ENCODE measurements at regions not wholly inside any gene's neighbourhood (a gene's known extent, or its start where the extent isn't known, plus 50 kb on each side); places are given as distances from the start of the nearest gene placed in this dataset.

DNA sequence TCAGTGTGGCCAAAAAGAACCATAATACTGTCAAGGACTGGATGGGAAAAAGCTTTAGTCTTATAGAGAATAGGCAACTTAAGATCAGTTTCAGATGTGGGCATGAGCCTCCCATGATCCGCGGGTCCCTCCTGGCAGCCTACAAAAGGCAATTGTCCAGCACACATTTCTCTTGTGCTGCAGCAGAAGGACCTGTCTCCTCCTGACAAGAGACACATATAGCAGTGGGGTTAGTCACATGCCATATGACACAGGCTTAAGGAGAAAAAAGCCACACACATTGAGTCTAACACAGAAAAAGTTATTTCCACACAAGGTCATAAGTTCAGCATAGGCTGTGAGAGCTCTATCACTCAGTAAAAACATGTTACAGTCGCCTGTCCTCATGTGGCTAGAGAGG, 1378.7 kb upstream of the PRR20A start:
- no peaks in the 10 kb centered on the region for H3K4me1 ChIP-seq (ENCODE audit: insufficient read depth, low read length, poor library complexity, severe bottlenecking)
- no peaks in the 10 kb centered on the region for H3K36me3 ChIP-seq (ENCODE audit: insufficient read depth, low read length)
- no peak overlapping the region for H3K4me3 ChIP-seq (ENCODE audit: low read depth, low read length, poor library complexity, severe bottlenecking)
- ChIA-PET POLR2A (no interaction called here), CTCF (ENCODE audit: unreplicated experiment) (no interaction called here)
- H3K4me2 ChIP-seq (ENCODE audit: low read length): no peak overlapping the region
- no peak for TF ChIP-seq EZH2phosphoT487 (IDR thresholded peaks at IDR 0.05; ENCODE audit: borderline replicate concordance, low read depth, low read length)
- TF ChIP-seq CTCF (conservative IDR thresholded peaks at IDR 0.05; ENCODE audit: low read length): no peak
- no peak for DNase-seq (ENCODE audit: low spot score)
- no peaks in the 10 kb centered on the region for H3K79me2 ChIP-seq (ENCODE audit: insufficient read depth, low read depth, low read length)
- no peaks in the 10 kb centered on the region for H3K9me2 ChIP-seq (ENCODE audit: insufficient read depth, low read length)
- no peaks in the 10 kb centered on the region for H4K20me1 ChIP-seq (ENCODE audit: insufficient read depth, low read length)
- H3K9me3 ChIP-seq (ENCODE audit: low read length): no peaks in the 10 kb centered on the region
- H2AFZ ChIP-seq (ENCODE audit: low read length): no peak overlapping the region
- intact Hi-C loops (cut with micrococcal nuclease; ENCODE audit: unreplicated experiment): no loop called here
- H3K27ac ChIP-seq (ENCODE audit: low read depth, low read length, poor library complexity, severe bottlenecking): no peak overlapping the region
- no TSS peak for BruUV-seq (replicated peaks)

- CTCF ChIA-PET (ENCODE audit: unreplicated experiment): no interaction called here
- H3K4me2 ChIP-seq (ENCODE audit: low read length): no peak overlapping the region
- H4K20me1 ChIP-seq (ENCODE audit: insufficient read depth, low read length): no peaks in the 10 kb centered on the region
- no peaks in the 10 kb centered on the region for H3K4me1 ChIP-seq (ENCODE audit: insufficient read depth, low read length, poor library complexity, severe bottlenecking)
- no peaks in the 10 kb centered on the region for H3K36me3 ChIP-seq (ENCODE audit: insufficient read depth, low read length)
- BruUV-seq (replicated peaks): no TSS peak
- H2AFZ ChIP-seq (ENCODE audit: low read length): no peak overlapping the region
- intact Hi-C loops (cut with micrococcal nuclease; ENCODE audit: unreplicated experiment): no loop called here
- POLR2A ChIA-PET: no interaction called here
- H3K27ac ChIP-seq (ENCODE audit: low read depth, low read length, poor library complexity, severe bottlenecking): no peak overlapping the region
- no peak for DNase-seq (ENCODE audit: low spot score)
- H3K79me2 ChIP-seq (ENCODE audit: insufficient read depth, low read depth, low read length): no peaks in the 10 kb centered on the region
- H3K9me3 ChIP-seq (ENCODE audit: low read length): 0 out of 2 replicates have a peak, but pooled peaks cover 4% of the 10 kb centered on the region
- H3K9me2 ChIP-seq (ENCODE audit: insufficient read depth, low read length): no peaks in the 10 kb centered on the region
- no peak for TF ChIP-seq EZH2phosphoT487 (IDR thresholded peaks at IDR 0.05; ENCODE audit: borderline replicate concordance, low read depth, low read length)
- TF ChIP-seq CTCF (conservative IDR thresholded peaks at IDR 0.05; ENCODE audit: low read length): no peak
- H3K4me3 ChIP-seq (ENCODE audit: low read depth, low read length, poor library complexity, severe bottlenecking): no peak overlapping the region
Observed at GRCh38 chr13:55777612-55778011, 1363.1 kb upstream of the PRR20A start.

- H3K9me3 ChIP-seq (ENCODE audit: low read length): no peaks in the 10 kb centered on the region
- CTCF ChIA-PET (ENCODE audit: unreplicated experiment): no interaction called here
- no peaks in the 10 kb centered on the region for H3K9me2 ChIP-seq (ENCODE audit: insufficient read depth, low read length)
- TF ChIP-seq CTCF (conservative IDR thresholded peaks at IDR 0.05; ENCODE audit: low read length): no peak
- no peak for TF ChIP-seq EZH2phosphoT487 (IDR thresholded peaks at IDR 0.05; ENCODE audit: borderline replicate concordance, low read depth, low read length)
- intact Hi-C loops (cut with micrococcal nuclease; ENCODE audit: unreplicated experiment): no loop called here
- H4K20me1 ChIP-seq (ENCODE audit: insufficient read depth, low read length): no peaks in the 10 kb centered on the region
- no peak for DNase-seq (ENCODE audit: low spot score)
- no TSS peak for BruUV-seq (replicated peaks)
- H3K79me2 ChIP-seq (ENCODE audit: insufficient read depth, low read depth, low read length): no peaks in the 10 kb centered on the region
- POLR2A ChIA-PET: interaction anchor here (0.6 kb wide), 1 partner anchor 199 kb away, joined by 4 read pairs; no protein-coding TSS in a partner anchor
- H3K4me3 ChIP-seq (ENCODE audit: low read depth, low read length, poor library complexity, severe bottlenecking): no peak overlapping the region
- no peaks in the 10 kb centered on the region for H3K4me1 ChIP-seq (ENCODE audit: insufficient read depth, low read length, poor library complexity, severe bottlenecking)
- no peaks in the 10 kb centered on the region for H3K36me3 ChIP-seq (ENCODE audit: insufficient read depth, low read length)
- H2AFZ ChIP-seq (ENCODE audit: low read length): no peak overlapping the region
- no peak overlapping the region for H3K4me2 ChIP-seq (ENCODE audit: low read length)
- no peak overlapping the region for H3K27ac ChIP-seq (ENCODE audit: low read depth, low read length, poor library complexity, severe bottlenecking)
Observed at GRCh38 chr13:55783841-55784240, 1356.9 kb upstream of the PRR20A start.
